ENCODE measurements at regions not wholly inside any gene's neighbourhood (a gene's known extent, or its start where the extent isn't known, plus 50 kb on each side); places are given as distances from the start of the nearest gene placed in this dataset.
"Not testable (repeated sequence)": the region's sequence is repeated elsewhere in the genome, so short reads cannot be mapped to it uniquely, and the experiment has no call there.

- DNase-seq: no peak
- H3K9me3 Mint-ChIP-seq (ENCODE audit: insufficient read depth): no peaks in the 10 kb centered on the region
- TF ChIP-seq EZH2 (IDR thresholded peaks at IDR 0.05; ENCODE audit: borderline replicate concordance, insufficient read depth, low read depth, low read length, poor library complexity, severe bottlenecking): no peak
- no peak for TF ChIP-seq CTCF (IDR thresholded peaks at IDR 0.05)
- ChIA-PET CTCF (no interaction called here), POLR2A (no interaction called here)
- no peaks in the 10 kb centered on the region for H3K27me3 Mint-ChIP-seq
- no peak overlapping the region for H3K9ac ChIP-seq (ENCODE audit: low read length)
- intact Hi-C loops (cut with micrococcal nuclease): no loop called here
- no peaks in the 10 kb centered on the region for H4K20me1 ChIP-seq (ENCODE audit: control insufficient read depth, insufficient read depth, low read length, poor library complexity, severe bottlenecking)
- ATAC-seq (ENCODE audit: low read depth): no peak
- no peak overlapping the region for H3K4me3 Mint-ChIP-seq
- H3K36me3 ChIP-seq (replicated peaks in 1 of 2; ENCODE audit: control extremely low read depth in 1 of 2, control insufficient read depth in 1 of 2, extremely low read depth in 1 of 2, insufficient read depth in 2 of 2, low read length in 1 of 2): no peaks in the 10 kb centered on the region
- WGBS (ENCODE audit: insufficient coverage): no CpG with 5 or more reads among the region's 3 CpGs
- H3K4me1 Mint-ChIP-seq: no peaks in the 10 kb centered on the region
- peaks cover 0 to 8% (median 0%) of the 10 kb centered on the region in 3 donors for H3K9me3 ChIP-seq (ENCODE audit: control extremely low read depth in 1 of 3, control insufficient read depth in 2 of 3, insufficient read depth in 1 of 3, low read length in 2 of 3)
- H2AFZ ChIP-seq (ENCODE audit: insufficient read depth, low read depth, low read length, poor library complexity, severe bottlenecking): no peak overlapping the region
- H3K79me2 ChIP-seq (ENCODE audit: control insufficient read depth, insufficient read depth, low read length): no peaks in the 10 kb centered on the region
- no peaks in the 10 kb centered on the region for H3K27me3 ChIP-seq (replicated peaks in 1 of 4; ENCODE audit: control extremely low read depth in 1 of 4, control insufficient read depth in 3 of 4, insufficient read depth in 4 of 4, low read length in 3 of 4)
- H3K27ac Mint-ChIP-seq: no peak overlapping the region
- H3K4me1 ChIP-seq (ENCODE audit: control insufficient read depth in 2 of 2, insufficient read depth in 2 of 2, low read length in 2 of 2): no peaks in the 10 kb centered on the region
- no peak overlapping the region for H3K4me2 ChIP-seq (replicated peaks; ENCODE audit: low read depth, low read length, poor library complexity, severe bottlenecking)
- no peak overlapping the region for H3K27ac ChIP-seq (ENCODE audit: low read length in 2 of 2)
- no peak overlapping the region for H3K4me3 ChIP-seq (ENCODE audit: control extremely low read depth in 1 of 5, extremely low read depth in 1 of 5, insufficient read depth in 1 of 5, low read depth in 2 of 5, low read length in 4 of 5)
Observed at GRCh38 chr20:55935448-55936208, 69.7 kb downstream of the CBLN4 start.

- TF ChIP-seq CTCF (IDR thresholded peaks at IDR 0.05): no peak
- TF ChIP-seq EZH2 (IDR thresholded peaks at IDR 0.05; ENCODE audit: borderline replicate concordance, insufficient read depth, low read depth, low read length, poor library complexity, severe bottlenecking): no peak
- H3K36me3 ChIP-seq (replicated peaks in 1 of 2; ENCODE audit: control extremely low read depth in 1 of 2, control insufficient read depth in 1 of 2, extremely low read depth in 1 of 2, insufficient read depth in 2 of 2, low read length in 1 of 2): no peaks in the 10 kb centered on the region
- H3K4me1 Mint-ChIP-seq: no peaks in the 10 kb centered on the region
- no peaks in the 10 kb centered on the region for H3K27me3 ChIP-seq (replicated peaks in 1 of 4; ENCODE audit: control extremely low read depth in 1 of 4, control insufficient read depth in 3 of 4, insufficient read depth in 4 of 4, low read length in 3 of 4)
- no peak for ATAC-seq (ENCODE audit: low read depth)
- H3K27ac ChIP-seq (ENCODE audit: low read length in 2 of 2): no peak overlapping the region
- H3K4me1 ChIP-seq (ENCODE audit: control insufficient read depth in 2 of 2, insufficient read depth in 2 of 2, low read length in 2 of 2): no peaks in the 10 kb centered on the region
- no CpG with 5 or more reads among the region's 2 CpGs for WGBS (ENCODE audit: insufficient coverage)
- H4K20me1 ChIP-seq (ENCODE audit: control insufficient read depth, insufficient read depth, low read length, poor library complexity, severe bottlenecking): no peaks in the 10 kb centered on the region
- no peak overlapping the region for H2AFZ ChIP-seq (ENCODE audit: insufficient read depth, low read depth, low read length, poor library complexity, severe bottlenecking)
- H3K4me3 Mint-ChIP-seq: no peak overlapping the region
- no peak overlapping the region for H3K27ac Mint-ChIP-seq
- H3K4me2 ChIP-seq (replicated peaks; ENCODE audit: low read depth, low read length, poor library complexity, severe bottlenecking): no peak overlapping the region
- H3K9me3 Mint-ChIP-seq (ENCODE audit: insufficient read depth): no peaks in the 10 kb centered on the region
- intact Hi-C loops (cut with micrococcal nuclease): no loop called here
- H3K4me3 ChIP-seq (ENCODE audit: control extremely low read depth in 1 of 5, extremely low read depth in 1 of 5, insufficient read depth in 1 of 5, low read depth in 2 of 5, low read length in 4 of 5): no peak overlapping the region
- peaks cover 0 to 8% (median 0%) of the 10 kb centered on the region in 3 donors for H3K9me3 ChIP-seq (ENCODE audit: control extremely low read depth in 1 of 3, control insufficient read depth in 2 of 3, insufficient read depth in 1 of 3, low read length in 2 of 3)
- POLR2A ChIA-PET: no interaction called here
- no peaks in the 10 kb centered on the region for H3K27me3 Mint-ChIP-seq
- CTCF ChIA-PET: no interaction called here
- H3K9ac ChIP-seq (ENCODE audit: low read length): no peak overlapping the region
- no peak for DNase-seq
- no peaks in the 10 kb centered on the region for H3K79me2 ChIP-seq (ENCODE audit: control insufficient read depth, insufficient read depth, low read length)
Observed at GRCh38 chr20:55934146-55934545, 71.2 kb downstream of the CBLN4 start.

GRCh38 chr20:55930876-55931275 lies 74.4 kb downstream of the CBLN4 start:
- H3K9me3 ChIP-seq (ENCODE audit: control extremely low read depth in 1 of 3, control insufficient read depth in 2 of 3, insufficient read depth in 1 of 3, low read length in 2 of 3); H3K27me3 ChIP-seq (replicated peaks in 1 of 4; ENCODE audit: control extremely low read depth in 1 of 4, control insufficient read depth in 3 of 4, insufficient read depth in 4 of 4, low read length in 3 of 4); ATAC-seq (ENCODE audit: low read depth); DNase-seq; H3K4me1 Mint-ChIP-seq; H2AFZ ChIP-seq (ENCODE audit: insufficient read depth, low read depth, low read length, poor library complexity, severe bottlenecking); H3K4me1 ChIP-seq (ENCODE audit: control insufficient read depth in 2 of 2, insufficient read depth in 2 of 2, low read length in 2 of 2); H3K4me3 ChIP-seq (ENCODE audit: control extremely low read depth in 1 of 5, extremely low read depth in 1 of 5, insufficient read depth in 1 of 5, low read depth in 2 of 5, low read length in 4 of 5); H3K9me3 Mint-ChIP-seq (ENCODE audit: insufficient read depth); H3K27me3 Mint-ChIP-seq; H3K4me3 Mint-ChIP-seq; H3K9ac ChIP-seq (ENCODE audit: low read length); intact Hi-C loops (cut with micrococcal nuclease); CTCF ChIA-PET; H3K79me2 ChIP-seq (ENCODE audit: control insufficient read depth, insufficient read depth, low read length); H4K20me1 ChIP-seq (ENCODE audit: control insufficient read depth, insufficient read depth, low read length, poor library complexity, severe bottlenecking); H3K27ac Mint-ChIP-seq; POLR2A ChIA-PET; H3K4me2 ChIP-seq (replicated peaks; ENCODE audit: low read depth, low read length, poor library complexity, severe bottlenecking); H3K27ac ChIP-seq (ENCODE audit: low read length in 2 of 2); H3K36me3 ChIP-seq (replicated peaks in 1 of 2; ENCODE audit: control extremely low read depth in 1 of 2, control insufficient read depth in 1 of 2, extremely low read depth in 1 of 2, insufficient read depth in 2 of 2, low read length in 1 of 2): not testable (repeated sequence)
- 88% methylated on average over 1 of the region's 2 CpGs for WGBS (ENCODE audit: insufficient coverage)
